ENCODE measurements at regions not wholly inside any gene's neighbourhood (a gene's known extent, or its start where the extent isn't known, plus 50 kb on each side); places are given as distances from the start of the nearest gene placed in this dataset.

DNA sequence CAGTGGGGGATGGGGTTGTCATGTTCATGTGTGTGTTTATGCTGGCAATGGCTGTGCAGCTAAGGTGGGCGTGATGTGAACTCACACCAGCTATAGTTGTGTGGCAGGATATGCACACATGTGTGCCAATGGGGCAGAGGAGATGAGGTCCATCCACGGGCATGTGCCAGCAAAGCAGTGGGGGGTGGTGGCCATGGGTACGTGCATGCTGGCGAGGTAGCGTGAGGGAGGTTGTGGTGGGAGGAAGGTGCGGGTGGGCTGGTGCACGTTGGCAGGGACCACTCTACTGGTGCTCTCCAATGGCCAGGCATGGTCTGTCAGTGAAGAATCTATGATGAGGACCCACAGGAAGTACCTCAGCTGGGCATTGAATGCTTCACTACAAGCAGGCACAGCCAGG is 567.5 kb upstream of the SORCS1 start:
- no peak for DNase-seq

DNA sequence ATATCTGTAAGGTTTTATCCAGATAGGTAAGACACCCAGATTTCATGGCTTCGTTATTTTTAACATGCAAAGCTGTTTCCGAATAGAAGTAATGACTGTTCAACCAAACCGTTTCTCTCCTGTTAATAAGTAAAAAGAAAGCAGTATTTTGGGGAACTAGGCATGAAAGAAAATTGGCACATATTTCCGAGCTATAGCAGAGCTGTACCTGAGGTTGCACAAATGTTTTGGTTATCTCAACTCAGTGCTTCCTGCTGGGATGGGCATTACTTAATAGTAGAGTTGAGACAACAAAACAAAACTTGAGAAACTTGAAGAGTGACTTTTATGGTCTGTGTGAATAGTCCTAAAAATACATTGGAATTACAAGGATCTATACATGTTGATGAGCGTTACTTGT is 564.3 kb upstream of the SORCS1 start:
- DNase-seq: no peak

DNA sequence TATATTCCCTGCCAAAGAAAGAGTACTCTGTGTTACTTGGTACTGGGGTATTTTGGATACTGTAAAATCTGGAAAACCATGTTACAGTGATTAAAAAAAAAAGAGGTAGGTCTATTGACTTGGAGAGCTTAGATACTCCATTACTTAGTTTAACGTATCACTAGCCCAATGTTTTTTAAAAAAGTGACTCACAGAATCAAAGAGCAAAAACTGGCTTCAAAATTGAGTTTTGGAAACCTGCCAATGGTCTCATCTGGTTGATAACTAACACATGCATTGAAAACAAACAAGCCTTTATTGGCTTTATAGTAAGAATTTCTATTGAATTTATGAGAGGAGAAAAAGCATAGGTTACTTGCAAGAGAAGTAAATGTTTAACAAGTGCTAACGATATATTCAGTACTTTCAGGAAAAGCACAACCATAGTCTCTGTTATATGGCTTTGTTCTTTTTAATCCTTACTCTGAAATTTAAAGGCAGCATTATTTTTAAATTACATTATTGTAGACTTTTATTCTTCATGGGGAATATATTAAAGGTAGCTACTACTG is 563.3 kb upstream of the SORCS1 start:
- DNase-seq: no peak

DNA sequence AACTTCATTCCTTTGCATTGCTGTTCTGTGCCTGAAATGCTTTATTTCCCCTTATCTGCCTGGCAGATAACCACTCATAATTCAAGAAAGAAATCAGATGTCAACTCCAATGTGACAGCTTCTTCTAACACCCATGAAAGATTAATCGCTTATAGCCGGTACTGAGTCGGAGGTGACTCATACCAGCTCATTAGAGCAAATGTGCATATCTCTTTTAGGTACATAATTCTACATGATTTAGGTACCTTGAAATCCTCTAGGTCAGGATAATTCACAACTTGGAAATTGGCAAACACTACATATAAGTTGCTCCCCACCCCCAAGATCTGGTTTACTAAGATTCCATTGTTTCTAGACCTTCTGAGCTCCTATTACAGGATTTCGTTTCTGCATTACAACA is 554.4 kb upstream of the SORCS1 start:
- no peak for DNase-seq

DNA sequence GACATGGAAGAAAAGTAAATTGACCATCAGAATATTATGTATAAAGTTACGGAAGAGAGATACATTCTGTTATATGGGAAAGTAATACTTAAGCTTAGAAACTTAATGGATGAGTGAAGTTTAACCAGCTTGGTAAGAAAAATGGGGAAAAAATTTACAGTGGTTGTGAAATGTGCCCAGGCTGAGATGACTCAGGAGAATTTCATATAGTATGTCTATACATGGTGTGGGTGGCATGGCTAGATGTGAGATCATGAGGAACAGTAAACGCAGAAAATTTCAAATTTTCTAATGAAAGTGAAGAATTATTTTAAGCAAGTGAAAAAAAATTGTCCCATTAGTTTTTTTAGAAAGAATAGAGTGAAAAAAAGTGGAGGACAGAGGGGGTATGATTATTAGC is 552.5 kb upstream of the SORCS1 start:
- DNase-seq: no peak

DNA sequence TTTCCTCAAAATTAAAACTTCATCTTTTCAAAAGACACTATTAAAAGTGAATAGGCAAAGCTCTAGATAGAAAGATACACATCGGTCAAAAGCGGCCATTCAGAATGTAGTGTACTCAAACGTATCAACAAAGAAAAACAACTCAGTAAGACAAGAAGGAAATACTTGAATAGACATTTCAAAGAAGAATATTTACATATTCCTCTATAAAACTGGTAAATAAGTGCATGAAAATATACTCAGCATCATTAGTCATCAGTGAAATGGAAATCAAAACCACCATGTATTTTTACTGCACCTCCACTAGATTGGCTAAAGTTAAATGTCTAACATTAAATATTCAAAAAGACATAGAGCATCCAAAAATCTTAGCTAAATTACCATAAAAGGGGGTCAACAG is 551.1 kb upstream of the SORCS1 start:
- DNase-seq: no peak

DNA sequence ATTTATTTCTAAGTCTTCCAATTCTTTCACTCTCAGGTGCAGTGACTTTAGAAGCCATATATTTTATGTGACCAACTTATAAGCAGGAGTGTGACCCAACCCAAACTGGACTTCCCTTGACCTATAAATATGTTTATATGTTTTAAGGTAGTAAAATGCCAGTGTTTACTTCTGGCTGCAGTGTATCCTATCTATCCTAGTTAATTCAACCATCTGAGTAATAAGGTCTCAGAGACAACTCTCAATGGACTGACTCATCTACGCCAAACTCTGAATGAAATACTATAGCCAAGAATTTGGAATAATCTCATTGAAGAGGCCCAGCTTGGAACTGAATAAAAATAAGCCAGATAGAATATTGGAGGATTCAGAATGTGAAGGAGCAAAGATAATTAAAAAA is 544.5 kb upstream of the SORCS1 start:
- DNase-seq: no peak

DNA sequence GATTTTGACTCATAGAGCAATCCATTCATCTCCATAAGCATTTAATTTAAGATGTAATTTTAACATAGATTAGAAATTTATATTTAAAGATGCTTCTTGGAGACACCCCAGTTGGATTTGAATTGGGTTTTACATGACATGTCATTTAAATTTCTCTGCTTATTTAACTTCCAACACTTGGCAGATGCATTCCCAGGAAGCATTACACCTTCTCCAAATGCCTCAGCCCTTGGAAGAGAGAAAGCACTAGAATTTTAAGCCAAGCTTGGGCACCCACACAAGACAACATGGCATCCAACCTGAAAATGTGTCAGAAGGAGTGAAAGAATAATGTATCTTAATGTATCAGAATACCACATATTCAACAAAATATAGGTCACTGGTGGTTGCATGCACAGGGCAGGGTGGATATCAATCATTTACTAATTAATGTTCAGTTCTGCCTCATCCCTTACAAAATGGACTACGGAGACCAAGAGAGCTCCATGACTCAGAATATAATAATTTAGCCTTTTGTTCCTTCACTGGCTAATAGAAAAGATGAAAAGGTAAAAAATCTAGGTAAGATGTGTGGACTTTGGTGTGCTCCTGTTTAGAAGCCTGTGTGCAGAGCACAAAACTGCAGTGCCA is 541.7 kb upstream of the SORCS1 start:
- DNase-seq: no peak

DNA sequence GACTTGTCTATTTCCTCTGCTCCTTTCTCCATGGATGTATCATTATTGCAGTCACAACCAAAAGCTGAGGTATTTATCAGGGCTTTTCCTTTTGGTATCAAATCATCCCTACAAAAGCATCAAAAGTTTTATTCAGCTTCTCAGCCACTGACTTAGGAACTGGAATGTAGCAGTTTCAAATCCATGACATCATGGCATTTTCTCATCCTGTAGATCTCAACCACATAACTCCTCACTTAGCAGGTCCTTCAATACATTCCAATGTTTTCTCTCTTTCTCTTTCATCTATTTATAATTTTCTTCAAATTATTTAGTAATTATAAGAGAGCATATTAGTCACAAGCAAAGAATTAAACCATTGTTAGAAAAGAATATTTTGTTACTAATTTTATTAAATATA is 537.4 kb upstream of the SORCS1 start:
- DNase-seq: no peak

DNA sequence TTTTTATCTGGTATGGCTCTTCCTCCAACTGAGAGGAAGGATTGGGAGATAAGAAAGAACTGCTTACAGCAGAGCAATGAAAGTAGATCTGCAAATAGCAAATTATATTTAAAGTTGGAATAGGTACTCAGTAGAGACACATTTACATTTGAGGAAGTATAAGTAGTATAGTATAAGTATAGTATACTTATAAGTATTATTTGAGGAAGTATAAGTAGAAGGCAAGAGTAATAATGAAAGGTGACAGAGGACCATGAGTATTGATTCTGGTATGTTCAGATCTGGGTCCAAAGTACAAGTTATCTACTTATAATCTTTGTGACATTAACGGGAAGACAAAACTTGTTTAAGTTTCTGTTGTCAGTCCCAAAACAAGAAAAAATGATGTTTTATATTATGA is 527.6 kb upstream of the SORCS1 start:
- DNase-seq: no peak

DNA sequence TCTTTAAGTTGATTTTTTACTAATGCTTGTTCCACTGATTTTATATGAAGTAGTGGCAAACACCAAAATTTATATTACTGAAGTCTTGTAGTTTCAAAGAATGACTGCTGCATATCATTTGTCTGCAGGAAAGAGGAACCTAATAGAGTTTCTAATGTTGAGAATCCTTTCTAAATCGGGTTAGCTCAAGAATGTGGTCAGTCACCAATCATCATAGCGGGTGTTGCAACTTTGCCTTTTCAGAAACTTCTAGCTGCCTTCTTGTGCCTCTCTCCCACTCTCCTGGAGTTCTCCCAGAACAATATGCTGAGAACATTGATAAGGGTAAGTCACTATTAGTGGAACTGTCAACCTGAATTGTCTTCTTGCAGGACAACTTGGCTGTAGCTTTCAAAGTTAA is 524.8 kb upstream of the SORCS1 start:
- DNase-seq: no peak

DNA sequence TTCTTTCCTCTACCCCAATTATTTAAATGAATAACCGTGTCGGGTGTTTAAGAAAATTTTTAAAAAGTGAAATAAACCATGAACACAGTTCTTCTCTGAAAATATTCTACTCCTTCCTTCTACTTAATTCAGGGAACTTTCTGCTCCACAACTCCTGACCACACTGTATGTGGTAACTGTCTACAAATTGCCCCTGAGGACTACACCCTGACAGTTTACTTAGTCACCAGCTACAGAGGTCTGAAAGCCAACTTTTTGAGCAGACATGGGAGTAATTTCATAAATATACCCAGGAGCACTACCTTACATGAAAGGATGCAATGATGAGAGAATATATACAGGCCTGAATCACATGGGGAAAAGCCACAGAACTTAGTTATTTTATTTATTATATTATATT is 523.2 kb upstream of the SORCS1 start:
- DNase-seq: no peak

DNA sequence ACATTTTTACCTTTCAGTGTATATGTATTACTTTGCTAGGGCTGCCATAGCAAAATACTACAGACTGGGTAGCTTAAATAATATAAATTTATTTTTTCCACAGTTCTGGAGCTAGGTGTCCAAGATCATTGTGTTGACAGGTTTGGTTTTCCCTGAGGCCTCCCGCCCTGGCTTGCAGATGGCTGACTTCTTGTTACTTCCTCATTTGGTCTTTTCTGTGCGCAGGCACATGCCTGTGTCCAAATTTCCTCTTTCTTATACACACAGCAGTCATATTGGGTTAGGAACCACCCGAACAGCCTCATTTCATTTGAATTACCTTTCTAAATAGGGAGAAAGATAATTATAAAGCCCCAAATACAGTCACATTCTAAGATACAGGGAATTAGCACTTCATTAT is 521.6 kb upstream of the SORCS1 start:
- DNase-seq: no peak

DNA sequence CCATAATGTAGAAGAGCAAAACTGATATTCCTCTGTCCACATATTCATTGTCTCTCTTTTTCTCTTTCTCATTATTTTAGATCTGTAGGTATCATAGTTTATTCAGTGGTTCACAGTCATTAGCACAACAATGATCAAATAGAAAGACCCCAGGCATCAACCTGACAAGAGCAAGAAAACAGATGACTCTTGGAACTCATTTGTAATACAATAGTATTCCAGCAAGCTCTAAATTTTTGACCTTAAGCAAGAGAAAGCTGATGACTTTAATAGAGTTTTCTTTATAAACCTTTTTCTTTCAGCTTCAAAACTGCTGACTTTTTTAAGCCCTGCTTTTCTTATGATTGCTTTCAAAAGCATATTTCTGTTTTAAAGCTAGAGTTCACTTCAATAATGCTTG is 507.5 kb upstream of the SORCS1 start:
- DNase-seq: no peak

DNA sequence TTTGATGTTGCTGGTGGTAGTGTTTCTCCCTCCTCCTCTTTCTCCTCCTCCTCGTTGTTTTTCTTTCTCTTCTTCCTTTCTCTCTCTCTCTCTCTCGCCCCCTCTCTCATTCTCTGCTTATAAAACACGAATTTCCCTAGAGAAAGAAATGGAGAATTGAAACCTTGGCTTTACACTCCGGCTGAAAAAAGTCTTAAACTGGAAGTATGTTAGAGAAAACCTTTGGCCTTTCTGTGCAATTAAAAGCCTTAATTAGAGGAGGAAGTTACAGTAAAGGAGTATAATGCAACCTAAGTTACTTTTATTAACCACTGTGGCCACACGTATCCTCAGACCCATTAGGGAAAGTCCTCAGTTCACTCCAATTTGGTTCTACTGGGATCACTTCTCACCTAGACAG is 501.7 kb upstream of the SORCS1 start:
- no peak for DNase-seq

DNA sequence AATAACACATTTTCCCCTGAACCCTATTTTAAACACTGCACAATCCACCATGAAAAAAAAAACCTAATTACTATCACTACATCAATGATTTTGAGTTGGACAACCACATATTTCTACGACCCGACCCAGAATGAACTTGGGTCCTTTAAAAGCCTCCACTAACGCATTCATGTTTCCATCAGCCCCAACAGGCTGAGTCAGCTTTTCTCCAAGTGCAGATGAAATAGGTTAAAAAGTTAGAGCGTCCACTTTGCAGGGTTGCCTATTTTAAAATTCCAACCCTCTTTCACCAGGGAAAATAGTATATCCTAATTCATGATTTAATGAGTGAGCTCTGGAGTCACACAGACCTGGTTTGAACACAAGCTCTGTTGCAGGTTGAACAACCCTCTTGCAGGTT is 501.0 kb upstream of the SORCS1 start:
- DNase-seq: no peak

DNA sequence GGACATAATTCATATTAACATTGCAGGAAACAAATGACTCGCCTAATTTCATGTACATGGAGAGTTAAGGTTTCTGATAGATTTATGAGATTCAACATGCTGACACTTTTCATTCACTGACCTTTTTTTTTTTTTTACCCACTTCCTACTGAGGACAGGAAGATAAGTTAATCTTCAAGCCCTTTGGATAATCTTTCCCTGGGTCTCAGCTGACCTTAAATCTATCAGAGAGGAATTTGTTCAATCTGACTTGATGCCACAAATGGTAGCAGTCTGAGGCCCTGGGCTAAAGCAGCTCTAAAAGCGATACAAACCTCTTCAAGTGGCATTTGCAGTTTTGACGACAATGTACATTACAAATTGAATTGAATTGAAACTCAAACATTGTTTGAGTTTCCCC is 493.3 kb upstream of the SORCS1 start:
- DNase-seq: no peak

DNA sequence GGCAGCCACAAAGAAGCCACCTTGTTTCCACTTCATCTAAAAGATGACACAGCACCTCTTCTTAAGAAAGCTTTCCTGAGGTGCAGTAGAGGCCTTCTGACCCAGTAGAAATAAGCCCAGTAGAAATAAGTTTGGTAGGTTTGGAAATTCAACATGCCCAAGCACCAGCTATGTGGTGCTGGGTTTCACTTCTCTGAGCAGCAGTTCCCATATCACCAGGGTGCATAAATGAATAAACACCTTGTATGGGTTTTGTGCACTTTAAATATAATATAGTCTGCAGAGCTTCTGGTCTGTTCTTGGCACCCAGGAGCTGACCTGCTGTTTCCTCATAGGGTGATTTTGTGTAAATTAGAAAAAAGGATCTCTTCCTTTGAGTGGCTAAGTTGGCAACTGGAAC is 492.4 kb upstream of the SORCS1 start:
- no peak for DNase-seq

DNA sequence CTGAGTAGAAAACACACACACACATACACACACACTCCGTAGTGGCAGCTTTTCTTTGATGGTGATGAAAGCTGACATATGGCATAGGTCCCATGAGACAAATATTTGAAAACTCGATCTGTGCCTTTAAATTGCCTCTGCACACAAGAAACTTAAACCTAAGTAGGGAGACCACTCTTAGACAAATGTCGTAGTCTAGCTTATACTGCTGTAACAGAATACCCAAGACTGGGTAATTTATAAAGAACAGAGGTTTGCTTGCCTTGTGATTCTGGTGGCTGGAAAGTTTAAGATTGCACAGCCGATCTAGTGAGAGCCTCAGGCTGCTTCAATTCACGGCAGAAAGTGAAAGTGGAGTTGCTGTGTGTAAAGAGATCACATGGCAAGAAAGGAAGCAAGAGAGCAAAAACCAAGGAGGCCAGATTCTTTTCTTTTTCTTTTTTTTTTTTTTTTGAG is 489.4 kb upstream of the SORCS1 start:
- no peak for DNase-seq

DNA sequence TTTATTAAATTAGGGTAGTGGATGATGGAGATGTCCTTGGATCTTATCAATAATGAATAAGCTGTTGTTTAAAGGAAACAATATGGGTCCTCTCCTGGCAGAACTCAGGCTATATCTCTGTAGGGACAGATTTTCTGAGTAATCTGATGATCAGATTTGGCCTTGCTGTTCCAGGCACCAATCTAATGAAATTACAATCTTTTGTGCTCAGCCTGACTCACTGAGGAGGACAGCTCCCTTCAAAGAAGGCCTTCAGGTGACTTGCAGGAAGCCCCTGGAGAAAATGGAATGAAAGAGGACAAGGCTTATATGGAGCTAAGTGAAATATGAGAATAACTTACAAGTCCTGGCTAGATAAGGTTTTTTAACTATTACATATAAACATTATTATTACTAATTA is 486.4 kb upstream of the SORCS1 start:
- DNase-seq: no peak

DNA sequence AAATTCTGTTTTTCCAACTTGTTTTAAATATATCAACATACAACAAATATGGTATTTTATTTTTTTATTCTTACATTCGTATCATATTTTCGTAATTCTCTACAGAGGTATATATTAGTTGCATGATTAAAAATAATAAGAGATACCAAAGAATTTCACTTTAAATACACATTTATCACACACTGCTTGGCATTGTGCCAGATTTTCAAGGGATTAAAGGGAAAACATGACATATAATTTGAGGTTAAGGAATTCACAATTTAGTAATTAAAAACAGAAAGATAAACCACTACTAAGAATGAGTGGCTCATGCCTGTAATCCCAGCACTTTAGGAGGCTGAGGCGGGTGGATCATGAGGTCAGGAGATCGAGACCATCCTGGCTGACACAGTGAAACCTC is 484.7 kb upstream of the SORCS1 start:
- no peak for DNase-seq

DNA sequence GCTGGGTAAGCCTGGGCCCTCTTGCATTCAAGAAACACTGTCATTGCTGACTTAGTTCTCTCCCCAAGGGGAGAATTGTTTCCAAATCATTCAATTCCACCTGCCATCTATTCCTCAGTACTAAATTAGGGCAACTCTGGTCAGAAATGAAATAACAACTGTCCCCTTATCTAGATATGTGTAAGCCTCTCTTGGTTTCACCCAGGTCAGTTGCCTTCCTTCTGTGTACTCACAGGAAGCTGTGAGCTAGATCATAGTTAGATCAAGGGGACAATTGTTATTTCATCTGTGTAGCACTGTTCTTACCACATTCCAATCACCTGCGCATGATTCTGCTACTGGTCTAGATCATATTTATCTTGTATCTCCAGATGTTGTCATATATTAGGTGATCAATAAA is 483.0 kb upstream of the SORCS1 start:
- DNase-seq: no peak

DNA sequence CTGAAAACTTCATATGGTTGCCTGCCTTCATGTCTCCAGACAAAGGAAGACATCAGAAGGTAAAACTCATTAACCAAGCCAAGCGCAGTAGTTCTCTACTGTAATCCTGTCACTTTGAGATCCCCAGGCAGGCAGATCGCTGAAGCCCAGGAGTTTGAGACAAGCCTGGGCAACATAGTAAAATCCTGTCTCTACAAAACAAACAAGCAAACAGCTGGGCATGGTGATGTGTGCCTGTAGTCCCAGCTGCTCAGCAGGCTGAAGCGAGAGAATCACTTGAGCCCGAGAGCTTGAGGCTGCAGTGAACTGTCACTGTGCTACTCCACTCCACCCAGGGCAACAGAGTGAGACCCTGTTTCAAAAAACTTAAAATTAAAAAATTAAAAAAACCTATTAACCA is 467.4 kb upstream of the SORCS1 start:
- DNase-seq: no peak

DNA sequence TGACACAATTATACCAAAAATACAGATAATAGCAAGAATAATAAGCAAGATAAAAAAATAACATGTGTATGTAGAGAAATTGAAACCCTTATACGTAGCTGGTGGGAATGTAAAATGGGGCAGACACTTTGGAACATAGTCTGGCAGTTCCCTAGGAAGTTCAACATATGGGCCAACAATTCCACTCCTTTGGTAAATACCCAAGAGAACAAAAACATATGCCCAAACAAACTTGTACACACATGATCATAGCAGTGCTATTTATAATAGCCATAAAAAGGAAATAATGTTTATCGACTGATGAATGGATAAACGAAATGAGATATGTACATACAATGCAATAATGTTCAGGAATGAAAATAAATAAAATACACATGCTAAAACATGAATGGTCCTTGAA is 462.4 kb upstream of the SORCS1 start:
- DNase-seq: no peak

DNA sequence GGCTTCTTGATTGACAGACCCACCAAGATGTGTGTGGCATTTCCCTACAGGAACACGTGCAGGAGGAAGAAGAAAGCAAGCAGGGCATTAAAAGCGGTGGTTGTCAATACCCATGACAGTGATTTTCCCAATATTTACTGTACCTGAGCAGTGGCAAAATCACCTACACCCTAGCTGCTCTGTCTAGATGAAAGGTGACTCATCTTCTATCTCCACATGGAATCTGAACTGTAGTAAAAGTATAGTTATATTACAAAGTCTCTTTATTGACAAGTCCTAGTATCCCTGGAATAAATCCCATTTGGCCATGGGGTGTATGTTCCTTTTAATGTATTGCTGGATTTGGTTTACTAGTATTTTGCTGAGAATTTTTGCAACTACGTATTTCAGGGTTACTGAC is 458.8 kb upstream of the SORCS1 start:
- DNase-seq: no peak

DNA sequence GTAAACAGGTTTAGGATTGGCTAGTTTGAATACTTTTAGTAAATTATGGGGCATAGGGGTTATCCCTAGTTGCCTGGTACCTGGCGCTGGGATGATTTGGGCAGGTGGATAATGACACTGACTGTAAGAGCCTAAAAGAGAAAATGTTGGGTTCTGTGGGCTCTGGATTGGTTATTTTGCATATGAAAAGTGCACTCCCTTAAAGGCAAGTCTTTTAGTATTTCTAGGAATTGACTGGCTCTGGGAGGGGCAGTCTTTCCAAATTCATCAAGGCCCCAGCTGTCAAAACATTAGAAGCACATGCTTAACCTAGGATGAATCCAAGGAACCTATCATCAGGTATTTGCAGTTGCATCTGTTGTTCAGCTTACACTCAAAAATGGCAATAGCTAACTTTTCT is 454.6 kb upstream of the SORCS1 start:
- DNase-seq: no peak

Measured in SW 1271 (cell line).